ENCODE measurements at regions not wholly inside any gene's neighbourhood (a gene's known extent, or its start where the extent isn't known, plus 50 kb on each side); places are given as distances from the start of the nearest gene placed in this dataset.
"Not testable (repeated sequence)": the region's sequence is repeated elsewhere in the genome, so short reads cannot be mapped to it uniquely, and the experiment has no call there.

- no peak overlapping the region for H3K4me3 ChIP-seq (ENCODE audit: low read length)
- H3K27me3 ChIP-seq (ENCODE audit: insufficient read depth, low read length): no peaks in the 10 kb centered on the region; the same call in 1 of the 2 replicates
- H3K9ac ChIP-seq (ENCODE audit: low read depth, low read length): no peak overlapping the region
- no peak overlapping the region for H3K27ac ChIP-seq (ENCODE audit: low read length)
- no peaks in the 10 kb centered on the region for H3K36me3 ChIP-seq (ENCODE audit: insufficient read depth, low read depth, low read length)
- peaks cover 9% of the 10 kb centered on the region for H3K4me1 ChIP-seq (ENCODE audit: insufficient read depth, low read length)
- H3K9me3 ChIP-seq (ENCODE audit: insufficient read depth, low read depth, low read length): no peaks in the 10 kb centered on the region
Observed at GRCh38 chr9:87193925-87194868, 246.9 kb upstream of the GAS1 start.

GRCh38 chr9:87195306-87195705, 248.0 kb upstream of the GAS1 start:
- H3K9ac ChIP-seq (ENCODE audit: low read depth, low read length): no peak overlapping the region
- H3K27ac ChIP-seq (ENCODE audit: low read length): no peak overlapping the region
- H3K4me1 ChIP-seq (ENCODE audit: insufficient read depth, low read length): peaks cover 13% of the 10 kb centered on the region
- no peaks in the 10 kb centered on the region; the same call in 1 of the 2 replicates for H3K27me3 ChIP-seq (ENCODE audit: insufficient read depth, low read length)
- H3K9me3 ChIP-seq (ENCODE audit: insufficient read depth, low read depth, low read length): no peaks in the 10 kb centered on the region
- no peak overlapping the region for H3K4me3 ChIP-seq (ENCODE audit: low read length)
- no peaks in the 10 kb centered on the region for H3K36me3 ChIP-seq (ENCODE audit: insufficient read depth, low read depth, low read length)

- no peaks in the 10 kb centered on the region; the same call in 1 of the 2 replicates for H3K27me3 ChIP-seq (ENCODE audit: insufficient read depth, low read length)
- no peak overlapping the region for H3K4me3 ChIP-seq (ENCODE audit: low read length)
- H3K9me3 ChIP-seq (ENCODE audit: insufficient read depth, low read depth, low read length): no peaks in the 10 kb centered on the region
- no peaks in the 10 kb centered on the region for H3K36me3 ChIP-seq (ENCODE audit: insufficient read depth, low read depth, low read length)
- H3K4me1 ChIP-seq (ENCODE audit: insufficient read depth, low read length): peaks cover 19% of the 10 kb centered on the region; the same call in 1 of the 2 replicates
- H3K27ac ChIP-seq (ENCODE audit: low read length): no peak overlapping the region
- H3K9ac ChIP-seq (ENCODE audit: low read depth, low read length): no peak overlapping the region
Observed at GRCh38 chr9:87197349-87198130, 250.2 kb upstream of the GAS1 start.

- Histone ChIP-seq H3K27me3 (ENCODE audit: insufficient read depth, low read length) (no peaks in the 10 kb centered on the region; the same call in 1 of the 2 replicates), H3K9me3 (ENCODE audit: insufficient read depth, low read depth, low read length) (no peaks in the 10 kb centered on the region), H3K4me3 (ENCODE audit: low read length) (no peak overlapping the region), H3K27ac (ENCODE audit: low read length) (no peak overlapping the region), H3K4me1 (ENCODE audit: insufficient read depth, low read length) (peaks cover 19% of the 10 kb centered on the region; the same call in 1 of the 2 replicates), H3K36me3 (ENCODE audit: insufficient read depth, low read depth, low read length) (no peaks in the 10 kb centered on the region), H3K9ac (ENCODE audit: low read depth, low read length) (no peak overlapping the region)
Observed at GRCh38 chr9:87198716-87199115, 251.4 kb upstream of the GAS1 start.

- no peaks in the 10 kb centered on the region for H3K9me3 ChIP-seq (ENCODE audit: insufficient read depth, low read depth, low read length)
- H3K36me3 ChIP-seq (ENCODE audit: insufficient read depth, low read depth, low read length): no peaks in the 10 kb centered on the region
Observed at GRCh38 chr9:87199278-87199677, 252.0 kb upstream of the GAS1 start.

GRCh38 chr9:87199782-87200181, 252.5 kb upstream of the GAS1 start:
- H3K4me3 ChIP-seq (ENCODE audit: low read length): no peak overlapping the region
- no peaks in the 10 kb centered on the region; the same call in 1 of the 2 replicates for H3K27me3 ChIP-seq (ENCODE audit: insufficient read depth, low read length)
- H3K9ac ChIP-seq (ENCODE audit: low read depth, low read length): no peak overlapping the region
- no peak overlapping the region for H3K27ac ChIP-seq (ENCODE audit: low read length)
- peaks cover 19% of the 10 kb centered on the region; the same call in 1 of the 2 replicates for H3K4me1 ChIP-seq (ENCODE audit: insufficient read depth, low read length)
- H3K9me3 ChIP-seq (ENCODE audit: insufficient read depth, low read depth, low read length): no peaks in the 10 kb centered on the region
- H3K36me3 ChIP-seq (ENCODE audit: insufficient read depth, low read depth, low read length): no peaks in the 10 kb centered on the region

More at GRCh38 chr9:87199278-87199677, 252.0 kb upstream of the GAS1 start:
- H3K4me3 ChIP-seq (ENCODE audit: low read length): no peak overlapping the region
- no peak overlapping the region for H3K27ac ChIP-seq (ENCODE audit: low read length)
- no peak overlapping the region for H3K9ac ChIP-seq (ENCODE audit: low read depth, low read length)
- no peaks in the 10 kb centered on the region; the same call in 1 of the 2 replicates for H3K27me3 ChIP-seq (ENCODE audit: insufficient read depth, low read length)
- H3K4me1 ChIP-seq (ENCODE audit: insufficient read depth, low read length): peaks cover 19% of the 10 kb centered on the region; the same call in 1 of the 2 replicates

- H3K36me3 ChIP-seq (ENCODE audit: insufficient read depth, low read depth, low read length): no peaks in the 10 kb centered on the region
- peaks cover 19% of the 10 kb centered on the region; the same call in 1 of the 2 replicates for H3K4me1 ChIP-seq (ENCODE audit: insufficient read depth, low read length)
- no peak overlapping the region for H3K27ac ChIP-seq (ENCODE audit: low read length)
- no peaks in the 10 kb centered on the region for H3K9me3 ChIP-seq (ENCODE audit: insufficient read depth, low read depth, low read length)
- H3K9ac ChIP-seq (ENCODE audit: low read depth, low read length): no peak overlapping the region
- H3K4me3 ChIP-seq (ENCODE audit: low read length): no peak overlapping the region
- H3K27me3 ChIP-seq (ENCODE audit: insufficient read depth, low read length): no peaks in the 10 kb centered on the region; the same call in 1 of the 2 replicates
Observed at GRCh38 chr9:87201351-87201751, 254.0 kb upstream of the GAS1 start.

- no peaks in the 10 kb centered on the region for H3K27me3 ChIP-seq (ENCODE audit: insufficient read depth, low read length)
- H3K9me3 ChIP-seq (ENCODE audit: insufficient read depth, low read depth, low read length): no peaks in the 10 kb centered on the region
- H3K4me1 ChIP-seq (ENCODE audit: insufficient read depth, low read length): peaks cover 1% of the 10 kb centered on the region; the same call in 1 of the 2 replicates
- no peak overlapping the region for H3K4me3 ChIP-seq (ENCODE audit: low read length)
- H3K27ac ChIP-seq (ENCODE audit: low read length): no peak overlapping the region
- H3K36me3 ChIP-seq (ENCODE audit: insufficient read depth, low read depth, low read length): no peaks in the 10 kb centered on the region
- H3K9ac ChIP-seq (ENCODE audit: low read depth, low read length): no peak overlapping the region
Observed at GRCh38 chr9:87206064-87206661, 258.9 kb upstream of the GAS1 start.

GRCh38 chr9:87210658-87211057, 263.4 kb upstream of the GAS1 start:
- H3K27me3 ChIP-seq (ENCODE audit: insufficient read depth, low read length); H3K36me3 ChIP-seq (ENCODE audit: insufficient read depth, low read depth, low read length); H3K4me1 ChIP-seq (ENCODE audit: insufficient read depth, low read length); H3K9ac ChIP-seq (ENCODE audit: low read depth, low read length); H3K9me3 ChIP-seq (ENCODE audit: insufficient read depth, low read depth, low read length); H3K27ac ChIP-seq (ENCODE audit: low read length); H3K4me3 ChIP-seq (ENCODE audit: low read length): not testable (repeated sequence)

- Histone ChIP-seq H3K9me3 (ENCODE audit: insufficient read depth, low read depth, low read length) (no peaks in the 10 kb centered on the region), H3K4me3 (ENCODE audit: low read length) (no peak overlapping the region), H3K9ac (ENCODE audit: low read depth, low read length) (no peak overlapping the region), H3K27ac (ENCODE audit: low read length) (no peak overlapping the region), H3K36me3 (ENCODE audit: insufficient read depth, low read depth, low read length) (no peaks in the 10 kb centered on the region), H3K4me1 (ENCODE audit: insufficient read depth, low read length) (peaks cover 9% of the 10 kb centered on the region), H3K27me3 (ENCODE audit: insufficient read depth, low read length) (no peaks in the 10 kb centered on the region)
Observed at GRCh38 chr9:87211669-87212068, 264.4 kb upstream of the GAS1 start.

GRCh38 chr9:87212605-87213021, 265.3 kb upstream of the GAS1 start:
- peaks cover 9% of the 10 kb centered on the region for H3K4me1 ChIP-seq (ENCODE audit: insufficient read depth, low read length)
- H3K36me3 ChIP-seq (ENCODE audit: insufficient read depth, low read depth, low read length): no peaks in the 10 kb centered on the region
- no peak overlapping the region for H3K27ac ChIP-seq (ENCODE audit: low read length)
- H3K4me3 ChIP-seq (ENCODE audit: low read length): no peak overlapping the region
- H3K27me3 ChIP-seq (ENCODE audit: insufficient read depth, low read length): no peaks in the 10 kb centered on the region
- H3K9me3 ChIP-seq (ENCODE audit: insufficient read depth, low read depth, low read length): no peaks in the 10 kb centered on the region
- no peak overlapping the region for H3K9ac ChIP-seq (ENCODE audit: low read depth, low read length)

All from iPS-20b (cell line).